ENCODE measurements at regions not wholly inside any gene's neighbourhood (a gene's known extent, or its start where the extent isn't known, plus 50 kb on each side); places are given as distances from the start of the nearest gene placed in this dataset.

- peak; percentile 68 for FAIRE-seq
- DNase-seq (ENCODE audit: extremely low spot score, insufficient read length, low read depth): no peak
Measured at GRCh38 chr9:84123648-84124406, 143.2 kb downstream of the RMI1 start.

DNA sequence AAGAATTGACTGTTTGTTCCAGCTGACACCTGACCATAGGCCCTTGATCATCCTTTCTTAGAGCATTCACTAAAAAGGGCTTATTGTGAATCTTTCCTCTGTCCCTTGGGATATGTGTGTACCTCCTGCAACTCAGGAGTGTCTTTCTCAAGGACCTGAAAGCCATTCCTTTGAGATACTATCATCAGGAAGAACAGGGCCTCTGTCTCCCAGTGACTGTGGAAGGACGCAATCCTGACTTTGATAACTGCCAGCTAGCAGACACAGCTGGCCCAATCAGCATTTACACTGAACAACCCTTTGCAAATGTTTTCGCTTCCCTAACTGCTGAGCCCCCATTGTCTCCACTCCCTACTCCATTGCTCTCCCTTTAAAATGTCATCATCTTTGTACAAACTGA, 144.4 kb downstream of the RMI1 start:
- DNase-seq (ENCODE audit: extremely low spot score, insufficient read length, low read depth) (no peak), FAIRE-seq (no peak)

DNA sequence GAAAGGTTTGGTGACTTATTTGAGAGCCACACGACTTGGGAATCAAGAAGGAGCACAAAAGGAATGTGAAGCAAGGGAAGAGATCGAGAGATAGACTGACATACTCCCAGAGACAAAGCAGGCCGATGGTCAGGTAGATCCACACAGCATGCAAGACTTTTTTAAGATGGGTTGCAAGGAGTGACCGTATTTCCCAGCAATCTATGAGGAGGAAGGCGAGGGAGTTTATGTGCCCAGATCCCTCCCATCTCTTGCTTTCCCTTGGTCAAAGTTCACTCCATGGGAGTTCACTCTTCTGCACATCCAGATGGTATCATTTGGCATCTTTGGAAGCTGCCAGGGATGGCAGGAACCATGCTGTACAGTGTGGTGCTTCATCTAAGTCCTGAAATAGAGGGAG, 148.9 kb downstream of the RMI1 start:
- no peak for DNase-seq (ENCODE audit: extremely low spot score, insufficient read length, low read depth)
- FAIRE-seq: no peak

GRCh38 chr9:84136119-84136868, 155.7 kb downstream of the RMI1 start:
- FAIRE-seq (no peak), DNase-seq (ENCODE audit: extremely low spot score, insufficient read length, low read depth) (no peak)

DNA sequence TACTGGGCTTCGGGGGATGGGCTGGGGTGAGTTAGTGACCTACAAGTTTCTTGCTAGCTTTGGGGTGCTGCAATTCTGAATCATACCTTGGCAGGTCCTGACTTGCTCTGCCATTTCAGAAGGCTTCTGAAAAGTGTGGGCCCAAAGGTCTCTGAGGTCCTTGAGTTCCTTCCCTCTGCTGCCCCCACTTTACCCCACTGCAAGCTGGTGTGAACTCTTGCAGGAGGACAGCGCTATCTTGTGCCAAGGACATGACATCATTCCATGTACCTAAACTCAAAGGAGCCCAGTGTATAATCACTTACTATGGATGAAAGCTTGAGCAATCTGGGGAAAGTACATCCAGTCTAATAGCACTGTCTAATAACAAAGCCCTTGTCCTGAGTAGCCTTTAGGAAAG, 157.4 kb downstream of the RMI1 start:
- FAIRE-seq: no peak
- DNase-seq (ENCODE audit: extremely low spot score, insufficient read length, low read depth): no peak

GRCh38 chr9:84138541-84138940, 157.9 kb downstream of the RMI1 start:
- no peak for FAIRE-seq

DNA sequence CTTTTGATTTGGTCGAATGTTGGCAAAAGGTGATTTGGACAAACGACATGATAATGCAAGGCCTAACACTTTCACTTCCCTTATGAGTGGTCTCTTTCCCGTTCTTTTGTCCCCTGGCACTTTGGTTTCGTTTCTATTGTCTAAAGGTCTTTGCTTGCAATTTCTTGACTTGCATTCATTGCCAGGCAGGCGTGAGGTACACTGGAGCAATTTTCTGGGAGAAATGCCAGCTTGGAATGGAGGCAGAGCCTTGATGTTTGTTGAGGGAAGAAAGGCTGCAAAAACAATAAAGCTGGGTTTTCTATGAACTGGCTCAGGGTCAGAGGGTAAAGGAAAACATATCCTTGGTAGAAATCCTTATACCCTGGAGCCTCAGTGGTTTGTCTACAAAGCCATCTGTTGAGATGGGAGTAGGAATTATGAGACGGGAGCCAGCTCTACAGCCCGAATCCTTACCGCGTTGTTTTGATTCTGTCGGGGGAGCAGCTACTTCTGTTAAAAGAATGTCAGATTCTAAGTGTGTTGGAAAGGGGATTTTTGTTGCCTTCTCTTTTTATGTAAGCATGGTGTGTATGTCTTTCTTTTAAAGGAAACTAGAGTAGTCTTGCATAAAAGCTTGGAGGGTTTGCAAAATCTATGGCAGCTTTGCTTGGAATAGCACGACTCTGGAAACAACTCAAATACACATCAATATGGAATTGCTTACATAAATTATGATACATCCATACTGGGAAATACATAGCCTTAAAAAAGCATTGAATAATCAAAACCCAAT, 158.9 kb downstream of the RMI1 start:
- FAIRE-seq (no peak), DNase-seq (ENCODE audit: extremely low spot score, insufficient read length, low read depth) (no peak)

More at GRCh38 chr9:84138541-84138940, 157.9 kb downstream of the RMI1 start:
- DNase-seq (ENCODE audit: extremely low spot score, insufficient read length, low read depth): no peak

DNA sequence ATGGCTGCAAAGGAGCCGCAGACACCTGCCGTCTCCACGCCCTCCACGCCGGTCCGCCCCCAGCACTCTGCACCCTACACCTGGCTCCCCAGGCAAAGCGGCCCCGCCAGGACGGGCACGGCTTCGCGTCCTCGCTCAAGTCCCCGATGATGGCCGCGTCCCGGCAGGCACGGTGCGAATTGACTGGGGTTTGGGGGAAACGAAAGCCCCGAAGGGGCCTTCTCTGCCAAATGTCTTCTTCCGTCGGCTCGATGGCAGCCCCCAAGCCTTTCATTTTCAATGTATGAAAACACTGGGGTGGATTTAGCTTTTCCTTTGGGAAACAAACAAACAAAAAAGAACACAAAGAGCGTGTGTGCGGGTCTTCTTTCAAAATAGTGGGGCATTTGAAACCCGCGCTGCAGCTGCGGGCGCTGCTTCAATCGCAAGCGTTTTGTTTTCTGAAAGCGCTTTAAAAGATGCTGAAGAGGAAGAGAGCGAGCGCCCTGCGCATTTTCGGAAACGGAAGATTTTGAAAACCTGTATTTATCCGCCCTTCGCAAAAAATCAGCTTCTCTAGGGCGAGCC, 160.0 kb downstream of the RMI1 start:
- no peak for FAIRE-seq
- no peak for DNase-seq (ENCODE audit: extremely low spot score, insufficient read length, low read depth)

DNA sequence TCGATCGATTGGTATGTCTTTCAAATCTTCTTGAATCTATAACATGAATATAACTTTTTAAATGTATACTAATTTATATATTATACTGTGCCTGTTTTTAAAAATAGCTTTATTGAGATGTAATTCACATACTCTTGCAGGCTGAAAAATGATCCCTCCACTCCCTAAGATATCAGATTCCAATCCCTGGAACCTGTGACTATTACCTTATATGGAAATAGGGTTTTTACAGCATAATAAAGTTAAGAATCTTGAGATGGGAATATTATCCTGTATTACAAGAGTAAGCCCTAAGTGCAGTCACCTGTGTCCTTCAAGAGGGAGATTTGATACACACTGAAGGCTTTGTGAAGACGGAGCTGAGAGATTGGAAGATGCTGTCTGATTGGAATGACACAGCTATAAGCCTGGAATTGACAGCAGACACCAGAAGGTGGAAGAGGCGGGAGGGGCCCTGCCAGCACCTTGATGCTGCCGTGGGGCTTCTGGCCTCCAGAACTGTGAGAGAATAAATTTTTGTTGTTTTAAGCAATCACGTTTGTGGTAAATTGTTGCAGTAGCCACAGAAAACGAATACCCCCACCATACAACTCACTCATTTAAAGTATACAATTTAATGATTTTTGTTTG, 161.3 kb downstream of the RMI1 start:
- DNase-seq (ENCODE audit: extremely low spot score, insufficient read length, low read depth) (no peak), FAIRE-seq (no peak)

- no peak for FAIRE-seq
- DNase-seq (ENCODE audit: extremely low spot score, insufficient read length, low read depth): no peak
Measured at GRCh38 chr9:84145031-84145430, 164.4 kb downstream of the RMI1 start.

- FAIRE-seq (no peak), DNase-seq (ENCODE audit: extremely low spot score, insufficient read length, low read depth) (no peak)
Measured at GRCh38 chr9:84145780-84146179, 165.2 kb downstream of the RMI1 start.

DNA sequence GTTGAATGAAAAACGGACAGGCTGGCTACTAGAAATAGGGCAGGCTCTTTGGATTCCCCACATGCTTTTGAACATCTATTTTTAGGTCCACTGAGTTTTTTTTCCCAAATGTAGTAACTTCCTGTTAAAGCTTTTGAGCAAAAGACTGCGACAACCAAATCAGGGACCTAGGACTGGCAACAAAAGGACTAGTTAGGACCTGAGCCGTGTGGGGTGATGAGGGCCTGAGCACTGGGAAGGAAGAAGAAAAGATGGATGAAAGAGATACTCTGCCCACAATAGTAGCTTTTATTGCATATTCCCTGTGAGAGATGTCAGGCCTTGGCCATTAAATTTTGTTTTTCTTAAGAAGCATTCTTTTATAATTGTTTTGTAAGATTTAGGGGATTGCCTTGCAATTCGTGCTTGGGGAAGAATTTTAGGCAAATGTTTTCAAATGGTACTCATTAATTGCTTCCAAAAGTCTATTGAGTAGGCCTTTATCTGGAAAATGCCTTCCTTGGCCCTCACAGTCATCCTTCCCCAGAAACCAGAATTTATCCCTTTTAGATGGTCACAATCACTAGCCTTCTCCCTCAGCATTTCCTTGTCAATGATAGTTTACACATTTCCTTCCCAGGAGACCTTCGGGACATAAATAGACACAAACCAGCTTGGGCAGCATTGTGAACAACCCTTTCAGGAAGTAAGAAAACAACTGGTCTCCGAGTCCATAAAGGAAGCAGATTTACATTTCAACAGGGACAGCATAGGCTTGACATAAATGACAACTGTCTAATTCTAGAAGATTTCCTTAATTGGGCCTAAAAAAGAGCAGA, 166.5 kb downstream of the RMI1 start:
- no peak for DNase-seq (ENCODE audit: extremely low spot score, insufficient read length, low read depth)
- no peak for FAIRE-seq

GRCh38 chr9:84151236-84151635, 170.6 kb downstream of the RMI1 start:
- FAIRE-seq (no peak), DNase-seq (ENCODE audit: extremely low spot score, insufficient read length, low read depth) (no peak)

DNA sequence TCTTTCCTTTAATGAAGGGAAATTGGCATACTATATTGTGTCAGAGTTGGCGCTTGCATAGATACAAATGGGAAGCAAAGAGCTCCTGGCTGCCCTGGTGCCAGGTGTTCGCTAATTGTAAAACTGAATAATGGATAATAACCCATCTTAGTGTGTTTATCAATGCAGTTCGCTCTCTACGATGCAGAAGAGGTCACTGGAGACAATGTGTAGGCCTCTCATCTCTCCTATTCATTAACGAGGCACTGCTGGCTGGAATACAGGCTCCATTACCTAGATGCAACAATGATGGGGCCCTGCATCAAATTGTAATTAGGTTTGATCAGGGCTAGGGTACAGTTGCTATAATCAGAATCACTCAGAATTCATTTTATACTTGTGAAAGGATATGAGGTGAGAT, 171.0 kb downstream of the RMI1 start:
- DNase-seq (ENCODE audit: extremely low spot score, insufficient read length, low read depth) (no peak), FAIRE-seq (no peak)

DNA sequence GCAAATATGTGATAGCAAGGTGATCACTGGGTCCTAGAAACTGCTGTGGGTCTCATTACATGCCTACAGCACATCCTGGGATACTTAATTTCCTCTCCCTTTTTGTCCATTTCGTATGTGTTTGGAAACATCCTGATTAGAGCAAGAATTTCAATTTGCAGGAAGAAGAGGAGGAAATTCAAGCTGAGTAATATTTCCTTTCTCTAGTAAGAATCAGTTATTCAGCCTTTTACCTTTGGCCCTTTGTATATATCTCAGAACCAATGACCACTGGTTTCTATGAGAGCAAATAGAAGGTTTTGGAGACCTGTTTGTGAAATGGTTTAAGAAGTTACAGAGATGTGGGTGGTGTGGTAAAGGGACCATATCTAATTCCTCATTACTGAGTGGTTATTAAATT, 171.6 kb downstream of the RMI1 start:
- DNase-seq (ENCODE audit: extremely low spot score, insufficient read length, low read depth) (no peak), FAIRE-seq (no peak)

- FAIRE-seq: no peak
- DNase-seq (ENCODE audit: extremely low spot score, insufficient read length, low read depth): no peak
Measured at GRCh38 chr9:84153885-84154284, 173.3 kb downstream of the RMI1 start.

- DNase-seq (ENCODE audit: extremely low spot score, insufficient read length, low read depth) (no peak), FAIRE-seq (no peak)
Measured at GRCh38 chr9:84154320-84154719, 173.7 kb downstream of the RMI1 start.

DNA sequence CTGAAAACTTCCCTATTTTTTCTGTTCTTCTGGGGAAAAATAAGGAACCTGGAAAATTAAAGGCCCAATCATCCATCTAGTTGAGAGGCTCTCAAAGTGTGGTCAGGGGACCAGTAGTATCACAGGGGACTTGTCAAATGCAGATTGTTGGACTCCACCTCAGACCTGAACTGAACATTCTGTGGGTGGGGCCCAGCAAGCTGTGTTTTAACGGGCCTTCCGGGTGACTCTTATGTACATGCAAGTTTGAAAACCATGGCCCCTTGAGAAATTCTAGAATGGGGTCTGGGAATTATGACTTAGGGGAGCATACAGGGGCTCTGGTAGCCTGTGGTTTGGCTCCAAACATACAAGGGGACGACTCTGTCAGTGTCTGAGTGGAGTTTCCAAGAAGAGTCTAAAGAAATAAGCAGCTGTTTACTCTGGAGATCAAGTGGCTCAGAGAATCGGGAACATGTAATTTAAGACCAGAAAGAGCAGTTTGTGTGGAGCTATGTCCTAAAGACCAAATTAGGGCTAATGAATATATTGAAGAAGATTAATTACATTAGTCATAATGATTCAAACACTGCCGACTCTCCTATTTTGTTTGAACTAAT, 177.4 kb downstream of the SLC28A3 start:
- DNase-seq (ENCODE audit: extremely low spot score, insufficient read length, low read depth) (no peak), FAIRE-seq (no peak)

DNA sequence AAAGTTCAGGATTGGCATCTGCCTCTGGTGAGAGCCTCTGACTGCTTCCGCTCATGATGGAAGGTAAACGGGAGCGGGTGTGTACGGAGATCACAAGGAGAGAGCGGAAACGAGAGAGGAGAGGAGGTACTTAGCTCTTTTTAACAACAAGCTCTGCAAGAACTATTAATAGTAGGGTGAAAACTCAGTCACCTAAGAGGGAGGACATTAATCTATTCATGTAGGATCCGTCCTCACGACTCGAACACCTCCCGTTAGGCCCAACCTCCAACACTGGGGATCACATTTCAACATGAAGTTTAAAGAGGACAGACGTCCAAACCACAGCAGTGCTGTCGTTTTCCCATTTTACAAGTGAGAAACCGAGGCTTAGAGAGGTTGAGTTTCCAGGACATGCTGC, 173.7 kb downstream of the SLC28A3 start:
- DNase-seq (ENCODE audit: extremely low spot score, insufficient read length, low read depth): no peak
- no peak for FAIRE-seq

All from GM18507 (cell line).